Left renal pelvis (tissue), 4 donors: ENCODE measurements at regions not wholly inside any gene's neighbourhood (a gene's known extent, or its start where the extent isn't known, plus 50 kb on each side); places are given as distances from the start of the nearest gene placed in this dataset.

ENCODE experiments used
- DNase-seq, 4 donors: peaks; one replicate each; pipeline ENCODE4 v3.0.0-alpha.2; 2013; ENCODE audit warnings: low read depth in 4 of 4, low spot score in 3 of 4

- no peak for DNase-seq
Observed at GRCh38 chr4:61036071-61036684, 163.9 kb upstream of the ADGRL3 start.

GRCh38 chr4:61041527-61041926 lies 158.6 kb upstream of the ADGRL3 start:
- no peak for DNase-seq

GRCh38 chr4:61044837-61045236 lies 155.3 kb upstream of the ADGRL3 start:
- no peak for DNase-seq

- DNase-seq, result no peak
Observed at GRCh38 chr4:61049018-61049417, 151.1 kb upstream of the ADGRL3 start.

- no peak for DNase-seq
Observed at GRCh38 chr4:61067381-61067780, 132.7 kb upstream of the ADGRL3 start.

GRCh38 chr4:61068060-61068459 lies 132.1 kb upstream of the ADGRL3 start:
- DNase-seq, result no peak

GRCh38 chr4:61068745-61069144 lies 131.4 kb upstream of the ADGRL3 start:
- no peak for DNase-seq

- DNase-seq, result no peak
Observed at GRCh38 chr4:61070269-61070668, 129.9 kb upstream of the ADGRL3 start.

- DNase-seq, result no peak
Observed at GRCh38 chr4:61079427-61079826, 120.7 kb upstream of the ADGRL3 start.

- no peak for DNase-seq
Observed at GRCh38 chr4:61079976-61080375, 120.2 kb upstream of the ADGRL3 start.

- DNase-seq, result no peak
Observed at GRCh38 chr4:61085534-61085933, 114.6 kb upstream of the ADGRL3 start.

GRCh38 chr4:61086357-61086756 lies 113.8 kb upstream of the ADGRL3 start:
- no peak for DNase-seq

- DNase-seq, result no peak
Observed at GRCh38 chr4:61086979-61087378, 113.1 kb upstream of the ADGRL3 start.

- DNase-seq, result no peak
Observed at GRCh38 chr4:61094854-61095598, 105.1 kb upstream of the ADGRL3 start.

- DNase-seq, result no peak
Observed at GRCh38 chr4:61128682-61129081, 71.4 kb upstream of the ADGRL3 start.

- no peak for DNase-seq
Observed at GRCh38 chr4:61129971-61130370, 70.2 kb upstream of the ADGRL3 start.

- no peak for DNase-seq
Observed at GRCh38 chr4:61143461-61143860, 56.7 kb upstream of the ADGRL3 start.

GRCh38 chr4:61149278-61149677 lies 50.8 kb upstream of the ADGRL3 start:
- DNase-seq, result no peak
